Gastrocnemius medialis (tissue), 4 donors: ENCODE measurements at regions not wholly inside any gene's neighbourhood (a gene's known extent, or its start where the extent isn't known, plus 50 kb on each side); places are given as distances from the start of the nearest gene placed in this dataset.

ENCODE experiments used
- POLR2A ChIP-seq, 2 donors: fragments of 450-650 bp; IDR thresholded peaks; one replicate each; pipeline ENCODE4 v1.6.1; 2017; ENCODE audit warnings: antibody characterized with exemption in 2 of 2, mild to moderate bottlenecking in 2 of 2, moderate library complexity in 2 of 2
- TF ChIP-seq, protein P1 (sequence below), 5 experiments: fragments of 450-650 bp in 3 of 5; fragments of 200-600 bp in 2 of 5; sonication (generic) in 2 of 5; IDR thresholded peaks in 4 of 5; conservative IDR thresholded peaks in 1 of 5; 1 replicate in 4 of 5; 2 replicates in 1 of 5; pipeline ENCODE4 v1.5.1; 2016 to 2019; ENCODE audit warnings: antibody characterized with exemption in 5 of 5, mild to moderate bottlenecking in 3 of 5, moderate library complexity in 3 of 5

DNA sequence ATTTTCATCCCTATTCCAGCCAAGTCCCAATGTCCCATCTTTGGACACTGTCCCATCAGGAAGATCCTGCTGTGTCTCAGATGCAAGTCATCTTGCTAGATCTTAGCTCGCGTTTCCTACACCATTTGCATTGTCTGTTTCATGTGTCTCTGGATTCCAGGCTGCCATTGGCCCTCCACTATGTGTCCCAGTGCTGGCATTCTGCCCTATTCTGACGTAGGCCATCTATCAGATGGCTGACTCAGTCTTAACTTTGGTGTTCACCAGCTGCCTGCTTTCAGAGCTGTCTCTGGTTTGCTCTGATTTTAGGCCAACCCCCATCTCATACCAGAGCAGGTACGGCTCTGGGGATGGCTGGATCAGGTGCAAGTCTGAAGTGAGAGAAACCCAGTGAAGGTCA lies 300.9 kb upstream of the ASIC2 start:
- TF ChIP-seq, protein P1, sequence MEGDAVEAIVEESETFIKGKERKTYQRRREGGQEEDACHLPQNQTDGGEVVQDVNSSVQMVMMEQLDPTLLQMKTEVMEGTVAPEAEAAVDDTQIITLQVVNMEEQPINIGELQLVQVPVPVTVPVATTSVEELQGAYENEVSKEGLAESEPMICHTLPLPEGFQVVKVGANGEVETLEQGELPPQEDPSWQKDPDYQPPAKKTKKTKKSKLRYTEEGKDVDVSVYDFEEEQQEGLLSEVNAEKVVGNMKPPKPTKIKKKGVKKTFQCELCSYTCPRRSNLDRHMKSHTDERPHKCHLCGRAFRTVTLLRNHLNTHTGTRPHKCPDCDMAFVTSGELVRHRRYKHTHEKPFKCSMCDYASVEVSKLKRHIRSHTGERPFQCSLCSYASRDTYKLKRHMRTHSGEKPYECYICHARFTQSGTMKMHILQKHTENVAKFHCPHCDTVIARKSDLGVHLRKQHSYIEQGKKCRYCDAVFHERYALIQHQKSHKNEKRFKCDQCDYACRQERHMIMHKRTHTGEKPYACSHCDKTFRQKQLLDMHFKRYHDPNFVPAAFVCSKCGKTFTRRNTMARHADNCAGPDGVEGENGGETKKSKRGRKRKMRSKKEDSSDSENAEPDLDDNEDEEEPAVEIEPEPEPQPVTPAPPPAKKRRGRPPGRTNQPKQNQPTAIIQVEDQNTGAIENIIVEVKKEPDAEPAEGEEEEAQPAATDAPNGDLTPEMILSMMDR (IDR thresholded peaks at IDR 0.05 in 4 of 5, conservative IDR thresholded peaks at IDR 0.05 in 1 of 5): no peak
- TF ChIP-seq POLR2A (IDR thresholded peaks at IDR 0.05): no peak
